Retinal pigment epithelial cell (primary cell): ENCODE measurements at regions not wholly inside any gene's neighbourhood (a gene's known extent, or its start where the extent isn't known, plus 50 kb on each side); places are given as distances from the start of the nearest gene placed in this dataset.
A peak's percentile ranks its signal among the peaks of the same experiment; 100 is the strongest.
"Not testable (repeated sequence)": the region's sequence is repeated elsewhere in the genome, so short reads cannot be mapped to it uniquely, and the experiment has no call there.

ENCODE experiments used
- DNase-seq: peaks from one replicate; pipeline ENCODE4 v3.0.0-alpha.2; 2010; ENCODE audit warnings: low read depth
- H3K4me3 ChIP-seq: 2 replicates; pipeline ENCODE4 v1.5.1; 2011; ENCODE audit warnings: mild to moderate bottlenecking, low read length, control low read depth, moderate library complexity
- TF ChIP-seq, protein P1 (sequence below): conservative IDR thresholded peaks from 2 replicates; pipeline ENCODE4 v1.5.1; 2011; ENCODE audit warnings: low read depth, low read length, control low read depth, inconsistent platforms

DNA sequence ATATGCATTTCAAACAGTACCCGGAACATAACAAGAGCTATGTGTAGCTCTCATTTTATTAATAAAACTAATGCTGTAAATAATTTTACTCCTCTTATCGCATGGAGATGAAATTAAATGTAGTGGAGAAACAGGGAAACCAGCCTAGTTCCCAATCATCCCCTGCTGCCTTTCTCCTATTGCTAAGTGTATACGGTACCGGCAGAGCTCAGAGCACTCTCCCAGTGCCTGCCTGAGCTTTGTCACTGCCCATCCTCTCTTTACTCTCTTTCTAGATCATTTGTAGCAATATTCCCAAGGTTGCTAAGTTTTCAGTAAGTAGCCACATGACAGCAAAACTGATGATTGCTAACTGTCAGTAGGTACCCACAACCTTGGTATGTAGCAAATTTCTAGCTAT lies 85.5 kb upstream of the ZSWIM2 start:
- H3K4me3 ChIP-seq = no peak overlapping the region
- TF ChIP-seq, protein P1, sequence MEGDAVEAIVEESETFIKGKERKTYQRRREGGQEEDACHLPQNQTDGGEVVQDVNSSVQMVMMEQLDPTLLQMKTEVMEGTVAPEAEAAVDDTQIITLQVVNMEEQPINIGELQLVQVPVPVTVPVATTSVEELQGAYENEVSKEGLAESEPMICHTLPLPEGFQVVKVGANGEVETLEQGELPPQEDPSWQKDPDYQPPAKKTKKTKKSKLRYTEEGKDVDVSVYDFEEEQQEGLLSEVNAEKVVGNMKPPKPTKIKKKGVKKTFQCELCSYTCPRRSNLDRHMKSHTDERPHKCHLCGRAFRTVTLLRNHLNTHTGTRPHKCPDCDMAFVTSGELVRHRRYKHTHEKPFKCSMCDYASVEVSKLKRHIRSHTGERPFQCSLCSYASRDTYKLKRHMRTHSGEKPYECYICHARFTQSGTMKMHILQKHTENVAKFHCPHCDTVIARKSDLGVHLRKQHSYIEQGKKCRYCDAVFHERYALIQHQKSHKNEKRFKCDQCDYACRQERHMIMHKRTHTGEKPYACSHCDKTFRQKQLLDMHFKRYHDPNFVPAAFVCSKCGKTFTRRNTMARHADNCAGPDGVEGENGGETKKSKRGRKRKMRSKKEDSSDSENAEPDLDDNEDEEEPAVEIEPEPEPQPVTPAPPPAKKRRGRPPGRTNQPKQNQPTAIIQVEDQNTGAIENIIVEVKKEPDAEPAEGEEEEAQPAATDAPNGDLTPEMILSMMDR = no peak
- DNase-seq = no peak

DNA sequence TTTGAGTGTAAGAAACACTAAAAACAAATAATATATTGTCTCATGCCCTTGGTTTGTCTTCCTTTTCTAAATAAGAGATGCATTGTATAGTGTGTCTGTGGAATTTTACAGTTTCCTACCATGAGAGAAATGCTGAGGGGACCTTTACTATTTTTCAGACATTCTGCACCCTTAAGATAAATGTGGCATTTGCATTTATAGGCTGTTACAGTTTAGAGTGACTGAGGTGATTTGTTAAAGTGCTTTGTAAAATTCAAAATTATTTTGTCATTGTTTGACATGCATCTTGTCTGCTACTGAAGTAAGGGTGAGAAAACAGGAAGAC lies 78.9 kb upstream of the ZSWIM2 start:
- DNase-seq = no peak
- H3K4me3 ChIP-seq = no peak overlapping the region
- TF ChIP-seq, protein P1 = no peak

DNA sequence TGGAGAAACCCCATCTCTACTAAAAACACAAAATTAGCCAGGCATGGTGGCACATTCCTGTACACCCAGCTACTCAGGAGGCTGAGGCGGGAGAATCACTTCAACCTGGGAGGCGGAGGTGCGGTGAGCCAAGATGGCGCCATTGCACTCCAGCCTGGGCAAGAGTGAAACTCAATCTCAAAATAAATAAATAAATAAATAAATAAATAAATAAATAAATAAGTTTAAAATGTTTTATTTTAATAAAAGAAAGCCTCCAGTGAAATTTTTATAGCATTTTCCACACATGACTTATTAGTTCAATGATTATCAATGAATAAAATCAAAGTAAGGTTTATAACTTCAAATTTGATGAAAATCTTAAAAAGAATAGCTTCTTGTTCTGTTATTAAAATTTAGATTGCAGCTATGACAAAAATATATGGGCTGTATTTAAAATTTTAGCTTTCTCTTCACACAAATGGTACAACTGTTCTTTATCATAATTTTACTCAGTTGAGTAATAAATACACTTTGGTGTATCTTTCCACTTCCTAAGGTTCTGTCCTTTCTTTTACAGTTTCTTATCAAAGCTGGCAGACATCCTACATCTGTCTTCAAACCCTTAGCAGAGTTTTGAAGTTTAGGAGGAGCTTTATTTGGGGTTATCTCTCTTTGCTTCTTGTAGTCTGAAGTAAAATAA lies 78.4 kb upstream of the ZSWIM2 start:
- no peak overlapping the region for H3K4me3 ChIP-seq
- TF ChIP-seq, protein P1 = no peak
- DNase-seq = no peak

DNA sequence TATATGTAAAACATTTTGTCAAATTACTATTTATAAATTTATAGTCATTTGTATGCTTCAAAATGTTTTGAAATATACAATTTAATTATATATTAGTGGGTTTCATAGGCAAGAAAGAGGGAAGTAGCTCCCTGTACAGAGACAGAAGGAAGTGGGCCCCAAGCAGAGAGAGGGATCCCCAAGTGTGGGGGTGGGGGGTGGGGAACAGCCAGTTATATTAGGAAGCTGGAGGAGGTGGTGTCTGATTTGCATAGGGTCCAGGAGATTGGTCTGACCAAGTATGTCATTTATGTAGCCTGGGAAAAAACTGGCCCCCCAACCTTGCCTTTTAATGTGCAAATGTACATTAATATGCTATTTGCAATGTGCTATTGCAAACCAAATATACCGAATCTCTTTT lies 76.5 kb upstream of the ZSWIM2 start:
- TF ChIP-seq, protein P1 = no peak
- DNase-seq = no peak
- no peak overlapping the region for H3K4me3 ChIP-seq

DNA sequence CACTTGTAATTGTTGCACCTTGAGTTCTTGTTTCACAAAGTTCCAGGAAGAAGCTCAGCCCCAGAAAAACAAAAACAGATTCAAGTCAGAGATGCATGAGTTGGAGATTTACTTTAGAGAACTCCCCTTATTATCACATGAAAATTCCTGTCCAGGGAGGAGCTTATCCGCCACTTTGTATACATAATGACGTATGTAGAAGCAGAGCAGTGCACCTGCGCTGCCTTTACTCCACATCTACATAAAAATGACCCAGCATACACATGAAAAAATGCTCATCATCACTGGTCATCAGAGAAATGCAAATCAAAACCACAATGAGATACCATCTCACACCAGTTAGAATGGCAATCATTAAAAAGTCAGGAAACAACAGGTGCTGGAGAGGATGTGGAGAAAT lies 73.3 kb upstream of the ZSWIM2 start:
- DNase-seq, H3K4me3 ChIP-seq: not testable (repeated sequence)

DNA sequence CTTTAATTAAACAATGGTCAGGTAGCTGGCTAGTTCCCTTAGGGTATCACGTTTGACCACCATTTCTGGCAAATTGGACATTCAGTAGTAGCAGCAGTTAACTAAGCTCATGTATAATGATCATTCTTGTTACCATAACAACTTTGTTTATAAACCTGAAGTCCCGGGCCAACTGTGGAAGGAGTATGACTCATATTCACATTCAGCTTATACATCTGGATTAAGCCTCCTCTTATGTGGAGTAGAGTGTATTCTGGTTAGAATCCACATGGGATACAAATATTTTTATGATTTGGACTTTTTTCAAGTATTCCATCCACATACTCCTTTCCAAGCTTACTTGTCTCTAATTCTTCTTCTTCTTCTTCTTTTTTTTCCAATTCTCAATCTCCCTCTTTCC lies 70.3 kb upstream of the ZSWIM2 start:
- peak; percentile 91 for DNase-seq
- H3K4me3 ChIP-seq = no peak overlapping the region
- TF ChIP-seq, protein P1 = no peak

DNA sequence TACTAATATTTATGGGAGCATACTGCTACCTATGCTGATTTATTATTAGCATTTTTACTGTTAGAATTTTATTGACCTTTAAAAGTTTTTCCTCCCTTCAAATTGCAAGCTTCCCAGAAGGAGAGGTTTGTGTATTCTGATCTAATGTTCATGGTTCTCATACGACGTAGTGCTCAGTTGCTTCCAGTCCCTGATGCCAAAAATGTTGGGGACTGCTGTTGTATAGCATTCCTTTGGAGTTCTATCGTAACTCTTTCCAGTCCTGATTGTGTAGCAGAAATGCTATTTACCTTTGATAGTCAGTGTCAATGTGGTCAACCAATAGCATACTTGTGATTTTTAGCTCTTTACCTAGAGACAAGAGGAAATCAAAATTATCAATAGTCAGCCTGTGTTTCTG lies 69.5 kb upstream of the ZSWIM2 start:
- DNase-seq = no peak
- TF ChIP-seq, protein P1 = no peak
- H3K4me3 ChIP-seq = no peak overlapping the region

DNA sequence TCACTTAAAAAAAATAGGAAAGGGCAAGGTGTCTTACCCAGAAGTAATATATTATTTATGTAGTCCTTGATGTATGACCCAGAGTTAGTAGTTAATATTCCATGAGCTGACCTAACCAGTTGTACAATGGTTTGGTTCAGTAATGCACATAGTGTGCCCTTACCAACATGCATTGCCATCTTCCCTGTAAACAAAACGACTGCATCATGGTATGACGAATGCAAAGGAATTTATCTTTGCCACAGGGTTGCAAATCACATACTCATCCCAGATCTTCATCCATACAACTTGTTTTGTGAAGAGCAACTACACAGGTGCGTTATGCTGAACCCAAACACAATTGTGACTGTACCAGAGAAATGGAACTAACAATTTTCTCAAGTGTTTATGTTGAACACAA lies 68.9 kb upstream of the ZSWIM2 start:
- TF ChIP-seq, protein P1 = no peak
- DNase-seq = no peak
- no peak overlapping the region for H3K4me3 ChIP-seq
